Osteoblast (primary cell): ENCODE measurements at regions not wholly inside any gene's neighbourhood (a gene's known extent, or its start where the extent isn't known, plus 50 kb on each side); places are given as distances from the start of the nearest gene placed in this dataset.

Experiments
- DNase-seq: peaks from one replicate; pipeline ENCODE4 v3.0.0; 2011; ENCODE audit warnings: low spot score, mixed read lengths; ENCODE audit not compliant: insufficient read length; ENCODE audit errors: missing footprints
- H2AFZ ChIP-seq: 2 replicates; pipeline ENCODE4 v1.6.0; 2011; ENCODE audit warnings: mild to moderate bottlenecking, low read length
- H3K27ac ChIP-seq: 2 replicates; pipeline ENCODE4 v1.5.1; 2011; ENCODE audit warnings: mild to moderate bottlenecking, low read depth, low read length, moderate library complexity
- H3K27me3 ChIP-seq: 2 replicates; pipeline ENCODE4 v1.6.0; 2012; ENCODE audit warnings: mild to moderate bottlenecking, control low read depth, inconsistent platforms, low read length, moderate library complexity; ENCODE audit not compliant: insufficient read depth
- H3K36me3 ChIP-seq: 2 replicates; pipeline ENCODE4 v1.5.1; 2011; ENCODE audit warnings: mild to moderate bottlenecking, low read length, control low read depth, moderate library complexity; ENCODE audit not compliant: insufficient read depth
- H3K4me1 ChIP-seq: 2 replicates; pipeline ENCODE4 v1.5.1; 2011; ENCODE audit warnings: mild to moderate bottlenecking, low read length, control low read depth, moderate library complexity; ENCODE audit not compliant: insufficient read depth
- H3K4me2 ChIP-seq: 2 replicates; pipeline ENCODE4 v1.6.0; 2011; ENCODE audit warnings: mild to moderate bottlenecking, low read length; ENCODE audit not compliant: insufficient read depth
- H3K4me3 ChIP-seq: fragments of 200-600 bp; sonication (generic); 3 replicates; pipeline ENCODE4 v1.5.1; 2012; ENCODE audit warnings: mild to moderate bottlenecking, low read length, inconsistent platforms; ENCODE audit not compliant: insufficient read depth
- H3K79me2 ChIP-seq: 2 replicates; pipeline ENCODE4 v1.6.0; 2012; ENCODE audit warnings: mild to moderate bottlenecking, low read length, control low read depth, inconsistent platforms; ENCODE audit not compliant: insufficient read depth
- H3K9me3 ChIP-seq: 2 replicates; pipeline ENCODE4 v1.5.1; 2011; ENCODE audit warnings: low read depth, low read length, control low read depth
- H4K20me1 ChIP-seq: 2 replicates; pipeline ENCODE4 v1.6.0; 2012; ENCODE audit warnings: mild to moderate bottlenecking, low read length, control low read depth; ENCODE audit not compliant: insufficient read depth
- CTCF ChIP-seq: IDR thresholded peaks from 2 replicates; pipeline ENCODE4 v1.5.1; 2011; ENCODE audit warnings: mild to moderate bottlenecking, low read depth, low read length, moderate library complexity; ENCODE audit errors: extremely low read depth

- no peaks in the 10 kb centered on the region for H3K4me1 ChIP-seq
- DNase-seq, result peak; percentile 2
- H3K4me2 ChIP-seq, result no peak overlapping the region
- H2AFZ ChIP-seq, result no peak overlapping the region
- no peaks in the 10 kb centered on the region for H3K9me3 ChIP-seq
- no peak overlapping the region for H3K4me3 ChIP-seq
- H4K20me1 ChIP-seq, result no peaks in the 10 kb centered on the region
- H3K36me3 ChIP-seq, result no peaks in the 10 kb centered on the region
- no peak overlapping the region for H3K27ac ChIP-seq
- no peaks in the 10 kb centered on the region for H3K27me3 ChIP-seq
- TF ChIP-seq CTCF, result no peak
- no peaks in the 10 kb centered on the region for H3K79me2 ChIP-seq
Measured at GRCh38 chr11:43223026-43223425, 88.8 kb upstream of the API5 start.

- H3K4me2 ChIP-seq, result no peak overlapping the region
- H3K36me3 ChIP-seq, result no peaks in the 10 kb centered on the region
- no peaks in the 10 kb centered on the region for H3K27me3 ChIP-seq
- TF ChIP-seq CTCF, result no peak
- H3K79me2 ChIP-seq, result no peaks in the 10 kb centered on the region
- H3K4me1 ChIP-seq, result no peaks in the 10 kb centered on the region
- H3K9me3 ChIP-seq, result no peaks in the 10 kb centered on the region
- H2AFZ ChIP-seq, result no peak overlapping the region
- no peak overlapping the region for H3K4me3 ChIP-seq
- DNase-seq, result no peak
- no peaks in the 10 kb centered on the region for H4K20me1 ChIP-seq
- H3K27ac ChIP-seq, result no peak overlapping the region
Measured at GRCh38 chr11:43234881-43235280, 76.9 kb upstream of the API5 start.

- Histone ChIP-seq H3K36me3 (no peaks in the 10 kb centered on the region), H4K20me1 (no peaks in the 10 kb centered on the region), H2AFZ (no peak overlapping the region), H3K9me3 (no peaks in the 10 kb centered on the region), H3K27ac (no peak overlapping the region), H3K4me1 (no peaks in the 10 kb centered on the region), H3K4me2 (no peak overlapping the region), H3K4me3 (no peak overlapping the region), H3K27me3 (no peaks in the 10 kb centered on the region), H3K79me2 (no peaks in the 10 kb centered on the region)
- no peak for DNase-seq
- no peak for TF ChIP-seq CTCF
Measured at GRCh38 chr11:43238341-43238740, 73.5 kb upstream of the API5 start.

- Histone ChIP-seq H3K9me3 (no peaks in the 10 kb centered on the region), H3K27me3 (no peaks in the 10 kb centered on the region)
Measured at GRCh38 chr11:43239791-43240190, 72.0 kb upstream of the API5 start.

More at GRCh38 chr11:43239791-43240190, 72.0 kb upstream of the API5 start:
- Histone ChIP-seq H3K36me3 (no peaks in the 10 kb centered on the region), H4K20me1 (no peaks in the 10 kb centered on the region), H3K27ac (no peak overlapping the region), H3K4me1 (no peaks in the 10 kb centered on the region), H3K79me2 (no peaks in the 10 kb centered on the region), H3K4me2 (no peak overlapping the region), H2AFZ (no peak overlapping the region), H3K4me3 (no peak overlapping the region)
- TF ChIP-seq CTCF, result no peak
- no peak for DNase-seq
